DMS153 treated with DMSO at 0.1 percent for 48 hours (cell line): ENCODE measurements at regions not wholly inside any gene's neighbourhood (a gene's known extent, or its start where the extent isn't known, plus 50 kb on each side); places are given as distances from the start of the nearest gene placed in this dataset.
"Not testable (repeated sequence)": the region's sequence is repeated elsewhere in the genome, so short reads cannot be mapped to it uniquely, and the experiment has no call there.

Experiments used
- DNase-seq: peaks from one replicate; lab custom pipeline; 2025; ENCODE audit not compliant: unreplicated experiment; lab: John Stamatoyannopoulos, UW

GRCh38 chr7:98771519-98771918, 98.3 kb downstream of the TMEM130 start:
- no peak for DNase-seq

GRCh38 chr7:98771941-98772603, 97.7 kb downstream of the TMEM130 start:
- DNase-seq: no peak

- DNase-seq: no peak
Measured at GRCh38 chr7:98774884-98775283, 94.9 kb downstream of the TMEM130 start.

GRCh38 chr7:98777051-98777450, 92.8 kb downstream of the TMEM130 start:
- DNase-seq: no peak

DNA sequence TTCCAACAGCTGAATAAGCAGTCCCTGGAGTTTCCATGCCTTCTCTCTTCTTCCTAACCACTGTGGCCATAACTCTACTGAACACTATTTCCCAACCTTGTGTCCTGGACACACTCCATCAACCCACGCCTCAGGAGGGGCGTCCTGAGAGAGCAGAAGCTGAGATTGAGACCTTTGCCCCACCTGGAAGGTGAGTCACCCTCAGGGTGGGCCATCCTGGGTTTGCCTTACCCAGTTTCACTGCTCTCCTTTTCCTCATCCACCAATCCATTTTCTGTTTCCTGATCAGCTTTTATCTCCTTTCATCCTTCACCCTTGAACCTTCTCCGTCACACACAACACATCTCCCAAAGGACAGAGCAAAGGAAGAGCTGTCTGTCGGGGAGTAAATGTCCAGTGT, 91.4 kb downstream of the TMEM130 start:
- DNase-seq: no peak

GRCh38 chr7:98779800-98780587, 89.8 kb downstream of the TMEM130 start:
- DNase-seq: no peak

- DNase-seq: no peak
Measured at GRCh38 chr7:98784216-98784785, 85.5 kb downstream of the TMEM130 start.

DNA sequence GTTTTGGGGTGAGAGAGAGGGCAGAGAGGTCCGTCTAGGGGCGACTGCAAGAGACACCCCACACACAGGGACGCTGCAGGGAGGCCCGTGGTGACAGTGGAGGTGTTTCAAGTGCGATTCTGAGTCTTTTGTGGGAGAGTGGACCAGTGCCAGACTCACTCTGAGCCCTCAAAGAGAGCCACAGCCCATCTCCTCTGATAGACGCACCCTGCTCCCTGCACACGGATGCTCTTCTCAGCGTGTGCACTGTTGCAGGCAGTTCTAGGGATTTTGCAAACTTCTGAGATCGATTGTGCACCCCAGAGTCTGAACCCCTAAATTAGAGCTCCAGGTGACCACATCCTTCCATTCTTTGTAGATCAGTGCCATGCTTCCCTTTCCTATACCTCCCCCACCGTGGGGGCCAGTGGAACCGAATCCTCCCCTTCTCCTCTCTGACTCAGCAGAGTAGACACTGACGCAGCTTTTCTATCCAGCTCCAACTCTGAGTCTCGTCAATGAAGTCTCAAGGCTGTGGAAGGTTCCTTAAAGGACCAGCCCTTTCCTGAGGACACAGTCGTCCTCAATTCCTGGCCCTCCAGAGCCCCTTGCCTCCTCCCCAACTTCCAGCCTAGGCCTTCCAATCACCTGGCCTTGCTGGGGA, 83.8 kb downstream of the TMEM130 start:
- DNase-seq: no peak

DNA sequence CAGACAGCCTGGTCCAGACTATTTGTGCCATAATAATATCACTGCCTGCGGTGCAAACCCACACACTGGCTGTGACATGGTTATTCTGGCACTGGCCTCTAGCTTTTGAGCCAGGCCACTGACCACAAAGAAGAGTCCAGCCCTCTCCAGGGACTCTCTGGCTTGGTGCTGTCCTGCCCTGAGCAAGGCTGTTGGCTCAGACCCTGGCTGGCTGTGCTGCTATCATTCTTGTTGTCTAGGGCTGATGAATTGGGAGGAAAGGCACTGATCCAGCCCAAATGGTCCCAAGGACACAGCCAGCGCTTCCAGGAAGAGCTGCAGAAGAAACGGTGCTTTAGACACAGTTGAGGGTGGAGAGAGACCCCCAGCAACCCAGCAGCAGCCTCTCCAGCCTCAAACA, 80.8 kb downstream of the TMEM130 start:
- DNase-seq: no peak

DNA sequence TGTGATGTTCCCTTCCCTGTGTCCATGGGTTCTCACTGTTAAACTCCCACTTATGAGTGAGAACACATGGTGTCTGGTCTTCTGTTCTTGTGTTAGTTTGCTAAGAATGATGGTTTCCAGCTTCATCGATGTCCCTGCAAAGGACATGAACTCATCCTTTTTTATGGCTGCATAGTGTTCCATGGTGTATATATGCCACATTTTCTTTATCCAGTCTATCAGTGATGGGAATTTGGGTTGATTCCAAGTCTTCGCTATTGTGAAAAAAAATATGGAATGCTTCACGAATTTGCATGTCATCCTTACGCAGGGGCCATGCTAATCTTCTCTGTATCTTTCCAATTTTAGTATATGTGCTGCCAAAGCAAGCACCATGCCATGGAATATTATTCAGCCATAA, 75.4 kb downstream of the TMEM130 start:
- DNase-seq: not testable (repeated sequence)

DNA sequence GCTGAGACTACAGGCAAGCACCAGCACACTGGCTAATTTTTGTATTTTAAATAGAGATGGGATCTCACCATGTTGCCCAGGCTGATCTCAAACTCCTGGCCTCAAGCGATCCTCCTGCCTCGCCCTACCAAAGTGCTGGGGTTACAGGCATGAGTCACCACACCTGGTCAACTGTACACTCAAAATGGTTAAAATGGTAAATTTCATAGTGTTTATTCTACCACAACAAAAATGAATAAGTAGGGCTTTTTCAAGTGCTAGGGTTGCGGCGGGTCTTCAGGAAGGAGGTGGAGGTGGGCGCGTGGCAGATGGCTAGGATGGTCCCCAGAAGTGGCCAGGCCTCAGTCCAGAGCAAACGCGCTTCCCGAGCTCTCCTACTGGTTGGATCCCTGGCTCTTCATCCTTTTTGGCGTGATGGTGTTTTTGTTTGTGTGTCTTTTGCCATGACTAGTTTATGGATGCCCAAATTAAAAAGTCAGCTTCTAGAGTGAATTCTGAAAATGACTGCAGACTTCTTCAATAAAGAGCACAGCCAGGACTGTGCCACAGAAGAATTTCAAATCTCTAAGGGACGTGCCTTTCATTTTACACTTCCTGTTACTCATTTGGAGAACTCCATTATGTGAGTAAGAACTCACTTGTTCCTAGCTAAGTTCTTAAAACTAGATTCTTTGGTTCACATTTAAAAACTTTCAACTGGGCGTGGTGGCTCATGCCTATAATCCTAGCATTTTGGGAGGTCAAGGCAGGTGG, 73.9 kb downstream of the TMEM130 start:
- DNase-seq: no peak
